HG03342 (cell line): ENCODE measurements at regions not wholly inside any gene's neighbourhood (a gene's known extent, or its start where the extent isn't known, plus 50 kb on each side); places are given as distances from the start of the nearest gene placed in this dataset.

ENCODE experiments used
- ATAC-seq: cut with Tn5 transposase; IDR thresholded peaks from one replicate; pipeline ENCODE4 v1.9.1; 2021; ENCODE audit warnings: mild to moderate bottlenecking, moderate library complexity; ENCODE audit not compliant: unreplicated experiment

DNA sequence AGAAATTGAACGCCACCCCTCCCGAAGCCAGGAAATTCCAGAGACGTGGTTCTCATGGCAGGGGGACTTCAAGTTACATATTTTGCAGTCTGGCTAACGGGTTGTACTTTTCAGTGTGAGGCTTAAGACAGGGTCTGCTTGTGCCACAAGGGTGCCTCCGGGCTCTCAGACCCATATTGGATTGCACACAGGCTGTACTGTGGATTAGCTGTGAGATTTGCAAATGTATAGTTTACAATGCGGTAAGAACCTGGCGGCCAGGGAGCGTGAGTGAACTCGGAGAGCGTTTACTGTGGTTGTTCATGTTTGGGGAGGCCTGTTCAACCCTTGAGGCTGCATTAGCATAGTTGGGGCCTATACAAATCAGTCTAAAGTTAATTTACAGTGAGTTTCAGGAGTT, 143.9 kb upstream of the SIX2 start:
- ATAC-seq: no peak

- ATAC-seq: no peak
Observed at GRCh38 chr2:45152691-45153090, 143.4 kb upstream of the SIX2 start.

DNA sequence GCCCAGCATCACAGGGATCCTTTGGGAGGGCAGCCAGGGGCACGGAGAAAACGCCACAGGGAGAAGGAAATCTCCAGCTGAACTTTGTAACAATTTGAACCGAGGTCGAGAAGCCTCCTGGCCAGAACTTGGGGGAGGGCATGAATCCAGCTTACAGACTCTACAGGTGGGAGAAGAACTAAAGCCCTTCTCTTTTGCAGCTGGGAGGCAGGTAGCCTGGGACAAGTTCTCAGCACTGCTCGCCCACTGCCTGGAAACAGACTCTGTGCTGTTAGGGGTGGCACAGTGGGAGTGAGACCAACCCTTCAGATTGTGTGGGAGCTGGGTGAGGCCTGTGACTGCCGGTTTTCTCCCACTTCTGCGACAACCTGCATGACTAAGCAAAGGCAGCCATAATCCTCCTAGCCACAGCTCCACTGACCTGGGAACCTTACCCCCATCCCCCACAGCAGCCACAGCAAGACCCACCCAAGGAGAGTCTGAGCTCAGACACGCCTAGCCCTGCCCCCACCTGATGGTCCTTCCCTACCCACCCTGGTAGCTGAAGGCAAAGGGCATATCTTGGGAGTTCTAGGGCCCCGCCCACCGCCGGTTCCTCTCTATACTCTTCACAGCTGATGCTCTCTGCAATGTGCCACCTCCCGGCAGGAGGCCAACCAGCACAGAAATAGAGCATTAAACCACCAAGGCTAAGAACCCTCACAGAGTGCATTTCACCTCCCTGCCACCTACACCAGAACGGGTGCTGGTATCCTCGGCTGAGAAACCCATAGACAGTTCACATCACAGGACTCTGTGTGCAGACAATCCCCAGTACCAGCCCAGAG, 136.0 kb upstream of the SIX2 start:
- no peak for ATAC-seq

DNA sequence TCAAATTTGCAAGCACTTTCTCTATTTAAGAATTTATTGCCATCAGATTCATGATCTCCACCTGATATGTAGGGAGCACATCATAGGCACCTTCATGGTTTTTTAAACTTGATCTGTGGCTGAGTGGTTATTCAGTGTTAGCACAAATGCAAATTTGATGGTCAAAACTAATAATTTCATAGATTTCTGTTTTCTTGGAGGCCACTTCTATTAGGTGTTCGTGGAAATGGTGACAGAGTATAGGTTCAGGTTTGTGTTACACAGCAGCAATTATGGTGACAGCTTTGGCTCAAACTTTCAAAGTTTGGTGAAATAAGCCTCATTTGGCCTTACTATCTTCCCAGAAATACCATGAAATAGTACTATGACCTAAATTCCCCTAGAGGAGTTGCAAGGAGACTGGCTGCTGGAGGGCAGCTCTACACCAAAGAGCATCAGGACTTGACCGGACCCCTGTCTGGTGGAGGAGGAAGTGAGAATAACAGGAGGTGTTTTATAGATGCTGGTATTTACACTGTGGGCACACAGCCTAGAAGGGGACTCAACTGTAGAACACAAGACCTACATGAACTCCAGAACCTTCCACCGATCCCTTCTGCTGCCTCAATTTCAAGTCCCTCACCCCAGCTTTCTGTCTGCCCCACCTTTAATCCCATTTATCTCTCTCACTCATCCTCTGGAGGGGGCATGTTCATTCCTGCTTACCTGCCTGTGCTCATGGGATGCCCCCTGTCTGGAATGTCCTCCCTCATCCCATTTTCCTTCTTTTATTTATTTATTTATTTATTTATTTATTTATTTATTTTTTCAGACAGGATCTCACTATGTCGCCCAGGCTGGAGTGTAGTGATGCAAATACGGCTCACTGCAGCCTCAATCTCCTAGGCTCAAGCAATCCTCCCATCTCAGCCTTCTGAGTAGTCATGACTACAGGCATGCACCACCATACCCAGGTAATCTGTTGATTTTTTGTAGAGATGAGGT, 132.9 kb upstream of the SIX2 start:
- no peak for ATAC-seq

- ATAC-seq: no peak
Observed at GRCh38 chr2:45140675-45141074, 131.4 kb upstream of the SIX2 start.

DNA sequence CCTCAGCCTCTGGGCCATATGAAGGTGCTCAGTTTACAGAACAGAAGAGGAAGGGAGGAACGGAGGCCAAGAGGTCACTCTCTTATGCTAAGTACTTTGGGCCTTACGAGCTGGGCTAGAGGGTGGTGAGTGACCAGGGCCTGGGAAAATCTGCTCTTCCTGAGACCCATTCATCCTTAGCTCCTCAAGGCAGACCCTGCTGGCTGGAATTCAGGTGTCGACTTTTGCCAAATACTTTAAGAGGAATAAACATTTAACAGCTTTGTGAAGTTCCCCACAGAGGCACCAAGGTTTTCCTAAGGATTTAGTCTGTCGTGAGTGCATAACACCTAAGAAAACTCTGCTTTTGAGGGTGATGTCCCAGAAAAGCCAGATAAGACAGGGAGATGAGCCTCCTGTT, 129.7 kb upstream of the SIX2 start:
- no peak for ATAC-seq

DNA sequence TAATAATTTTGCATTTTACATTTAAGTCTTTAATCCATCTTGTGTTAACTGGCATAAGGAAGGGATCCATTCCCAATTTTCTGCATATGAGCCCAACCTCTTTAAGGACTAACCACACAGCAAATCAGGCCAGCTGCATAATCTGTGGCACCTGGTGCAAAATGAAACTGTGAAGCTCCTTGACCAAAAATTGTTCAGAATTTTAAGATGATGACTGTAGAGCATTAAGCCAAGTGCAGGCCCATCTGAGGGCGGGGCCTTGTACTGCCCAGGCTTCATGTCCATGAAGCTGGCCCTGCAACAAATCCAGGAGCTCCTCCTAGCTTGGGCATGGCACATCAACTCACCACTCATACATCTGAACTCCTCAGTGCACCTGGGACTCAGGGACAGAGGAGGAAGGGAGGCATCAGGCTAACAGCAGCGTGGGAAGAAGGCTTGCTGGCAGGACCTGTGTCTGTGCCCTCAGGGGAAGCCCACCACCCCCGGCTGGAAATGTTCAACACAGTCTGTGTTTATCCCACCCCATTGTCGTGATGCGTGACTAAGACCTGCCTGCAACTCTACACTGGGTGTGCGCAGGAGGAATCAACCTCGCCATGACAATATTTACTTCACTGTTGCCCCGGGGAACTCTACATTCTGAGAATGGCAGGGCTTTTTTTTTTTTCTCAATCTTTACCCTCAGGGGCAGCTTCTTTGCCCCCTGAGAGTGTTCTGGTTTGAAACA, 128.9 kb upstream of the SIX2 start:
- ATAC-seq: no peak

DNA sequence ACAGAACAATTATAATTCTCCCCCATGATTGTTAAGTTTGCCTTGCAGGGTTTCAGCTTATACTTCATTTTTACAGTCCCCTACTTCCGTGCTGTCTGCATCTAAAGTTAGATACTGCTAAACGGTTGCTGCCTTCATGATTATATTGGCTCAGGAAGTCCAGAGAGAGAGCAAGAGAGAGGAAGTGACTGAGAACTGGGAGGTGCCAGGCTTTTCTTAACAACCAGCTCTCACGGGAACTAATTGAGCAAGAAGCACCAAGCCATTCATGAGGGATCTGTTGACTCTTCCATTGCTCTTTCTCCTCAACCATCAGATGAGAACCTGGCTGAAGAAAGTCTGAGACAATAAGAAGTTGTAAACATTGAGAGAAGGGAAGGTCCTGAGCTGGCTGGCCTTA, 125.5 kb upstream of the SIX2 start:
- no peak for ATAC-seq

DNA sequence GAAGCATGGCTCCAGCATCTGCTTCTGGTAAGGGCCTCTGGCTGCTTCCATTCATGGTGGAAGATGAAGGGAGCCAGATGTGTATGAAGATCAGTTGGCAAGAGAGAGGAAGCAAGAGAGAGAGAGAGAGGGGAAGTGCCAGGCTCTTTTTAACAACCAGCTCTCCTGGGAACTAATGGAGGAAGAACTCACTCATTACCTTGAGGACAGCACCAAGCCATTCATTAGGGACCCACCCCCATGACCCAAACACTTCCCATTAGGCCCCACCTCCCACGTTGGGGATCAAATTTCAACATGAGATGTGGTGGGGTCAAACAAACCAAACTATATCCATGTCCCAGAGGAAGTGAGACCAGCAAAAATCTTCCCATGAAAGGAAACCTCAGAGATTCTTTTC, 124.8 kb upstream of the SIX2 start:
- no peak for ATAC-seq

- ATAC-seq: no peak
Observed at GRCh38 chr2:45132551-45132950, 123.3 kb upstream of the SIX2 start.

DNA sequence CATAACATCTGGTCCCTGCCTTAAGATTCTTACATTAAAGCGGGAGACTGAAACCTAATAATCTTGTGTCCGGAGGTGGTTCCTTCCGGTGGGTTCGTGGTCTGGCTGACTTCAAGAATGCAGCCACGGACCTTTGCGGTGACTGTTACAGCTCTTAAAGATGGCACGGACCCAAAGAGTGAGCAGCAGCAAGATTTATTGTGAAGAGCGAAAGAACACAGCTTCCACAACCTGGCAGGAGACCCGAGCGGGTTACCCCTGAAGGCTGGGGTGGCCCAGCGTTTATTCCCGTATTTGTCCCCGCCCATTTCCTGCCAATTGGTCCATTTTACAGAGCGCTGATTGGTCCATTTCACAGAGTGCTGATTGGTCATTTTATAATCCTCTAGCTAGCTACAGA, 122.3 kb upstream of the SIX2 start:
- no peak for ATAC-seq

DNA sequence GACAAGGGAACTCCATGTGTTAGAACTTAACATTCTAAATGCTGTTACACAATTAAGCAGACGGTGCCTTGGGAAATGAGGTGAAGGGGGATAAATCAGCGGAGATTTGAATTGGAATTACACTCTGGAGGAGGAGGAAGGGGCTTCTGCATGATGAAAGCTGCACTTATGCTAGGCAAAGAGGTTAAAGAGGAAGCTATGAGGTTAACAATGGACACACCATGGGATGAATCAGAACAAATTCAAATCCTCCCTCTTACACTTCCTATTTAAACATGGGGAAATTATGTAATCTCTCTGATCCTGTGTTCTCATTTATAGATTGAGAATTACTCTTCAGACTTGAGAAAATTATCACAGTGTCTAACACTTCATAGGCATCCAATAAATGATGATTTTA, 121.5 kb upstream of the SIX2 start:
- ATAC-seq: no peak

DNA sequence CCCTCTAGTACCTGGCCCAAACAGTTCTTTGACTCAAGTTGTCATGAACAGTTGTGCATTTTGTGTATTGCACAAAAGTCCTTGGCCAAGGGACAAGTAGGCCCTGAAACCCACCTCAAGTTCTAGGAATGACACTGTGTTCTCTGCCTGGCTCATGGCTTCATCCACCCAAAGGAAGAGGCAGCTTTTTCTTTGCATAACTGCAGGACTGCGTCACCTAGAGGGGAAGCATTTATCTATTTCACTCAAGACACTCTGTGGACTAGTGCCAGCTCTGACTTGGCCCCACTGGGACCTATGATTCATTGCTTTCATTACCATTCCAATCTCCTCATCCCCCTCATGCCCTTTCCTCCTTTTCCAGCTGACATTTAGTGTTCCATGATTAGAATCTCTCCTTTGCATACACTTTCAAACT, 119.3 kb upstream of the SIX2 start:
- ATAC-seq: no peak

GRCh38 chr2:45127891-45128290, 118.6 kb upstream of the SIX2 start:
- no peak for ATAC-seq

GRCh38 chr2:45127321-45127720, 118.1 kb upstream of the SIX2 start:
- no peak for ATAC-seq

GRCh38 chr2:45125232-45125631, 116.0 kb upstream of the SIX2 start:
- ATAC-seq: no peak

GRCh38 chr2:45124456-45124855, 115.2 kb upstream of the SIX2 start:
- no peak for ATAC-seq

GRCh38 chr2:45123521-45124191, 114.4 kb upstream of the SIX2 start:
- ATAC-seq: no peak

GRCh38 chr2:45123065-45123464, 113.8 kb upstream of the SIX2 start:
- no peak for ATAC-seq

DNA sequence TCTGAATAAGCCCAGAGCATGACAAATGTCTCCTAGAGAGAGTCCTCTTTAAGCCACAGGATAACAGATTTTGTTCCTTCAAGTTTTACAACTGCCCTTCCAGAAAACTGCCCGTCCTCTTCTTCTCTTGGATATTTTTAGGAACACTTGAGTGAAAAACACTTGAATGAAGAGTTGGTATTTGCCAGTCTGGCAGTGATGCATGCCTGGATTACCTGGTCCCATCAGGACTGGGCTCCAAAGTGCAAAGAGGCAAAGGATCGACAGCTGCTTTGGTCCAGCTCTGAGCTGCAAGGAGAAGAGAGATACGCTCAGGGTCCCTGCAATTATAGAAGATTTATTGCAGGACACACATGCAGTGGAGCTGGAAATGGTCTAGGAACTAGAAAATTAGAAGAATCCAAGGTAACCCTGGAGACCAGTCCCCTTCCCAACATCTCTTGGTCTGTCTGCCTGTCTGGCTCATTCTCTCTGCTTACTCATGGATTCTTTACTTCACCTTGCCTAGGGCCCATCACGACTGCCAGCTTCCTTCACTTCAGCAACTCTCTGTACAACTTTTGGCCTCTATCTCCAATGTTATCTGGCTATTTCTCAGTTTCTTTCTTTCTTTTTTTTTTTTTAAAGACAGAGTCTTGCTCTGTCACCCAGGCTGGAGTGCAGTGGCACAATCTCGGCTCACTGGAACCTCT, 112.1 kb upstream of the SIX2 start:
- ATAC-seq: no peak
